K562 (cell line): ENCODE measurements at regions not wholly inside any gene's neighbourhood (a gene's known extent, or its start where the extent isn't known, plus 50 kb on each side); places are given as distances from the start of the nearest gene placed in this dataset.

Source experiments
- ATAC-seq: fragments of 200-7000 bp; cut with Tn5 transposase; 3 replicates; pipeline ENCODE4 v1.9.1; 2020; ENCODE audit warnings: moderate library complexity
- BruUV-seq: library from RNA; stranded (reverse); fragments of 400-500 nt; replicated peaks from 2 replicates; lab custom pipeline; 2021; lab: Mats Ljungman, UMichigan
- CTCF ChIA-PET: fragments of 300-600 bp; formaldehyde crosslinking; extraction: SDS; loops from one replicate; lab custom pipeline; 2021; ENCODE audit warnings: low intra/inter-chr PET ratio; lab: Yijun Ruan, JAX
- POLR2A ChIA-PET: fragments of 300-600, 350-650 bp; sonication (Branson Sonifier 250); formaldehyde crosslinking; extraction: SDS; loops from one replicate; lab custom pipeline; 2021; ENCODE audit warnings: antibody characterized with exemption, inconsistent platforms; lab: Yijun Ruan, JAX
- DNase-seq, 4 experiments: peaks; one replicate each; pipeline versions ENCODE4 v3.0.0 to v3.0.0-alpha.2; 2011 to 2018; ENCODE audit warnings: low spot score in 3 of 4, mixed read lengths in 3 of 4; ENCODE audit errors: extremely low read depth in 1 of 4
- FAIRE-seq: peaks from 2 replicates; lab custom pipeline; 2011; peaks lifted over from hg19 to GRCh38; lab: Jason Lieb, UNC
- H2AFZ ChIP-seq: 2 replicates; pipeline ENCODE4 v1.6.0; 2011; ENCODE audit warnings: low read depth, low read length, control low read depth, inconsistent platforms
- H3K27ac ChIP-seq: fragments of 200-600 bp; 3 replicates; pipeline ENCODE4 v1.8.0; 2011; ENCODE audit warnings: low read depth, mild to moderate bottlenecking, control low read depth, inconsistent platforms, low read length, moderate library complexity, mixed read lengths; ENCODE audit errors: extremely low read depth
- H3K27me3 ChIP-seq, 2 experiments: fragments of 300-600 bp in 1 of 2; 2 replicates in 1 of 2; 3 replicates in 1 of 2; pipeline versions ENCODE4 v1.6.0 to v1.8.0; 2011; ENCODE audit warnings: inconsistent platforms in 2 of 2, low read length in 2 of 2, mild to moderate bottlenecking in 1 of 2, mixed read lengths in 1 of 2, moderate library complexity in 1 of 2; ENCODE audit not compliant: control insufficient read depth in 2 of 2, insufficient read depth in 2 of 2
- H3K36me3 ChIP-seq: fragments of 300-600 bp; 3 replicates; pipeline ENCODE4 v1.8.0; 2011; ENCODE audit warnings: mild to moderate bottlenecking, low read length, inconsistent platforms; ENCODE audit not compliant: control insufficient read depth, insufficient read depth
- H3K4me1 ChIP-seq, 2 experiments: fragments of 200-600 bp in 1 of 2; replicated peaks in 1 of 2; 2 replicates in 1 of 2; 3 replicates in 1 of 2; pipeline versions ENCODE4 v1.5.1 to v1.8.0; 2011; ENCODE audit warnings: inconsistent platforms in 2 of 2, low read length in 2 of 2, mild to moderate bottlenecking in 1 of 2, mixed read lengths in 1 of 2, moderate library complexity in 1 of 2; ENCODE audit not compliant: control insufficient read depth in 2 of 2, insufficient read depth in 2 of 2
- H3K4me2 ChIP-seq: 2 replicates; pipeline ENCODE4 v1.6.1; 2011; ENCODE audit warnings: low read length, control low read depth, inconsistent platforms, mixed read lengths; ENCODE audit not compliant: insufficient read depth
- H3K4me3 ChIP-seq: fragments of 200-600 bp; sonication (generic), shearing (Covaris generic); 2 replicates; pipeline ENCODE4 v1.5.1; 2016; ENCODE audit warnings: control low read depth, inconsistent platforms
- H3K79me2 ChIP-seq: fragments of 200-600 bp; 3 replicates; pipeline ENCODE4 v1.8.0; 2011; ENCODE audit warnings: low read length, inconsistent platforms; ENCODE audit not compliant: control insufficient read depth, insufficient read depth
- H3K9ac ChIP-seq, 2 experiments: 2 replicates each; pipeline versions ENCODE4 v1.6.0 to v1.6.1; 2011; ENCODE audit warnings: low read depth in 2 of 2, low read length in 2 of 2, control low read depth in 1 of 2, inconsistent platforms in 1 of 2, mild to moderate bottlenecking in 1 of 2, mixed read lengths in 1 of 2; ENCODE audit not compliant: insufficient read depth in 1 of 2
- H3K9me1 ChIP-seq: one replicate; pipeline ENCODE4 v1.6.0; 2011; ENCODE audit warnings: inconsistent platforms, mild to moderate bottlenecking, low read length, moderate library complexity; ENCODE audit not compliant: control insufficient read depth, insufficient read depth
- H3K9me3 ChIP-seq: replicated peaks from 2 replicates; pipeline ENCODE4 v1.5.1; 2011; ENCODE audit warnings: low read depth, low read length, inconsistent platforms; ENCODE audit not compliant: control insufficient read depth, insufficient read depth
- H4K20me1 ChIP-seq: replicated peaks from 2 replicates; pipeline ENCODE4 v1.6.1; 2011; ENCODE audit warnings: low read length, inconsistent platforms, mixed read lengths; ENCODE audit not compliant: control insufficient read depth, insufficient read depth
- BMI1 ChIP-seq: fragments of 150-350 bp; IDR thresholded peaks from 2 replicates; pipeline ENCODE4 v1.6.1; 2014; ENCODE audit warnings: low read length
- ELK3 ChIP-seq: fragments of 450-650 bp; formaldehyde crosslinking; IDR thresholded peaks from 2 replicates; pipeline ENCODE4 v1.4.0; 2020; ENCODE audit warnings: mild to moderate bottlenecking
- EP300 ChIP-seq: IDR thresholded peaks from 2 replicates; pipeline ENCODE4 v1.6.1; 2012; ENCODE audit warnings: low read length, improper control_type of control experiment
- FOXA1 ChIP-seq: fragments of 450-650 bp; IDR thresholded peaks from 2 replicates; pipeline ENCODE4 v1.6.1; 2016; ENCODE audit warnings: mild to moderate bottlenecking, borderline replicate concordance
- FOXJ2 ChIP-seq: fragments of 200-800 bp; sonication (Bioruptor generic); IDR thresholded peaks from 2 replicates; pipeline ENCODE4 v1.6.1; 2016; ENCODE audit warnings: missing genetic modification characterization, missing compliant biosample characterization
- GTF3C2 ChIP-seq: IDR thresholded peaks from 3 replicates; pipeline ENCODE4 v1.6.1; 2011; ENCODE audit warnings: borderline replicate concordance, mild to moderate bottlenecking, moderate library complexity; ENCODE audit not compliant: insufficient read length; ENCODE audit errors: extremely low read depth
- MEF2D ChIP-seq: conservative IDR thresholded peaks from 2 replicates; pipeline ENCODE4 v1.6.1; 2016; ENCODE audit warnings: low read depth, missing genetic modification characterization, missing compliant biosample characterization
- PKNOX1 ChIP-seq: fragments of 450-650 bp; IDR thresholded peaks from 2 replicates; pipeline ENCODE4 v1.6.1; 2016
- SP2 ChIP-seq: IDR thresholded peaks from 2 replicates; pipeline ENCODE4 v1.6.1; 2011; ENCODE audit warnings: mild to moderate bottlenecking, low read depth, low read length, moderate library complexity; ENCODE audit not compliant: poor library complexity, severe bottlenecking; ENCODE audit errors: extremely low read depth
- SRSF9 ChIP-seq: fragments of 200-400 bp; formaldehyde crosslinking; IDR thresholded peaks from 2 replicates; pipeline ENCODE4 v1.6.1; 2017; ENCODE audit warnings: low read depth, low read length, borderline replicate concordance
- THAP12 ChIP-seq: fragments of 250-450 bp; sonication (Bioruptor Pico); IDR thresholded peaks from 2 replicates; pipeline ENCODE4 v1.9.0; 2021; ENCODE audit warnings: mild to moderate bottlenecking, inconsistent platforms
- ZBTB5 ChIP-seq: fragments of 450-650 bp; IDR thresholded peaks from 2 replicates; pipeline ENCODE4 v1.6.1; 2017; ENCODE audit warnings: antibody characterized with exemption
- in situ Hi-C: fragments of 300-500 bp; cut with MboI; formaldehyde crosslinking; loops from 4 replicates; pipeline ENCODE4 v1.15.0; 2018; ENCODE audit warnings: inconsistent platforms, mixed read lengths
- intact Hi-C: fragments of 100-400 bp; cut with micrococcal nuclease; formaldehyde crosslinking; loops from 2 replicates; pipeline ENCODE4 v1.14.2; 2022

- TF ChIP-seq ZBTB5 (no peak), FOXA1 (no peak)
- TF ChIP-seq, all 486 proteins: peak for 0
Observed at GRCh38 chr2:147396890-147397289, 447.9 kb upstream of the ACVR2A start (continued).

- Histone ChIP-seq H3K9ac (no peak overlapping the region), H3K4me3 (no peak overlapping the region), H3K9me3 (no peaks in the 10 kb centered on the region), H3K4me2 (no peak overlapping the region), H3K4me1 (no peaks in the 10 kb centered on the region), H4K20me1 (no peaks in the 10 kb centered on the region), H3K79me2 (no peaks in the 10 kb centered on the region), H3K27me3 (no peaks in the 10 kb centered on the region), H2AFZ (no peak overlapping the region), H3K27ac (no peak overlapping the region), H3K36me3 (no peaks in the 10 kb centered on the region), H3K9me1 (no peaks in the 10 kb centered on the region)
- ChIA-PET POLR2A (no interaction called here), CTCF (no interaction called here)
- in situ Hi-C loops, result no loop called here
- intact Hi-C loops, result no loop called here
- ATAC-seq (no peak), FAIRE-seq (no peak), DNase-seq (no peak)
- BruUV-seq, result no TSS peak
- TF ChIP-seq SRSF9, result no peak
- TF ChIP-seq EP300, result no peak
- no peak for TF ChIP-seq MEF2D
- no peak for TF ChIP-seq PKNOX1
- no peak for TF ChIP-seq GTF3C2
- TF ChIP-seq BMI1, result no peak
- no peak for TF ChIP-seq THAP12 (CRISPR knock-in tag)
- no peak for TF ChIP-seq ELK3
- no peak for TF ChIP-seq FOXJ2 (tag)
- TF ChIP-seq SP2, result no peak
Observed at GRCh38 chr2:147394179-147394790, 450.5 kb upstream of the ACVR2A start.
